GM19023 (cell line): ENCODE measurements at regions not wholly inside any gene's neighbourhood (a gene's known extent, or its start where the extent isn't known, plus 50 kb on each side); places are given as distances from the start of the nearest gene placed in this dataset.

ENCODE experiments used
- ATAC-seq: cut with Tn5 transposase; IDR thresholded peaks from one replicate; pipeline ENCODE4 v1.9.1; 2021; ENCODE audit warnings: mild to moderate bottlenecking, moderate library complexity; ENCODE audit not compliant: unreplicated experiment

DNA sequence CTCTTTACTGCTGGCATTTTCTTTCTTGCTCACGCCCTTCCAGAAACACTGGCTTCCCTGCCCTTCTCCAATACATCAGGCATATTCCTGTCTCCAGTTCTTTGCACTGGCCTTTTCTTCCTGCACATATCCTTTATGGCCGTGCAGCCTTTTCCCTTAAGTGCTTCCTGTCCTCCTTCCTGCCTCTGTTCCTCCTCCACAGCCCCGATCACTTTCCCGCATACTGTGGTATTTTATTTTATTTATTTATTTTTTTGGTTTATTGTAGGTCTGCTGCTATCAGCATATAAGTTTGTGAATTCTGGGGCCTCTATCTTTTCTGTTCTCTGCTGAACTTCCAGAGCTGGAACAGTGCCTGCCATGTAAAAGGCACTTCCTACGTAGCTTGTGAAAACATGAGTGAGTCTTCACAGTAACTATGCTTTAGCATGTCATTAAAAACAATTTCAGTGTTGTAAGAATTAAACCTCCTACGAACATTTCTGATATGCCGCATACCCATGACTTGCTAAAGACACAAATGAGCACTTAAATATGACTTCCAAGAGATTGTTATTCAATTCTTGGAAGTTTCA lies 289.1 kb downstream of the TRIB2 start:
- no peak for ATAC-seq

DNA sequence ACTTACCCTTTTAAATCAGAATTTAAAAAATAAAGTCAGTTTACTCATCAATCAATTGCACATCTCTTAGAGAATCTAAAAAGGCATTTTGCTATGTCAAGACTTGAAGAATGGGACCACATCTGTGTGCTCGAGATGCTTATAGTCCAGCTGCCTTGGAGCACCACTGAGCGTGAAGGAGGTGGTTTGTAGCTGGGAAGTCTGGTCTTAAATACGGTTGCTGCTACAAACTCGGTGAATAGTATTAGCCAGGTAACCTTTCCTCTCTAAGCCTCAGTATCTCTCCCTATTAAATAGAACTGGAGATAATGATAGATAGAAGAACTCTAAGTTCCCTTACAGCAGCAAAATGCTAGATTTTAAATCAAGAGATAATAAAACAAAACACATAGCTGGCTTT lies 289.7 kb downstream of the TRIB2 start:
- ATAC-seq: no peak

DNA sequence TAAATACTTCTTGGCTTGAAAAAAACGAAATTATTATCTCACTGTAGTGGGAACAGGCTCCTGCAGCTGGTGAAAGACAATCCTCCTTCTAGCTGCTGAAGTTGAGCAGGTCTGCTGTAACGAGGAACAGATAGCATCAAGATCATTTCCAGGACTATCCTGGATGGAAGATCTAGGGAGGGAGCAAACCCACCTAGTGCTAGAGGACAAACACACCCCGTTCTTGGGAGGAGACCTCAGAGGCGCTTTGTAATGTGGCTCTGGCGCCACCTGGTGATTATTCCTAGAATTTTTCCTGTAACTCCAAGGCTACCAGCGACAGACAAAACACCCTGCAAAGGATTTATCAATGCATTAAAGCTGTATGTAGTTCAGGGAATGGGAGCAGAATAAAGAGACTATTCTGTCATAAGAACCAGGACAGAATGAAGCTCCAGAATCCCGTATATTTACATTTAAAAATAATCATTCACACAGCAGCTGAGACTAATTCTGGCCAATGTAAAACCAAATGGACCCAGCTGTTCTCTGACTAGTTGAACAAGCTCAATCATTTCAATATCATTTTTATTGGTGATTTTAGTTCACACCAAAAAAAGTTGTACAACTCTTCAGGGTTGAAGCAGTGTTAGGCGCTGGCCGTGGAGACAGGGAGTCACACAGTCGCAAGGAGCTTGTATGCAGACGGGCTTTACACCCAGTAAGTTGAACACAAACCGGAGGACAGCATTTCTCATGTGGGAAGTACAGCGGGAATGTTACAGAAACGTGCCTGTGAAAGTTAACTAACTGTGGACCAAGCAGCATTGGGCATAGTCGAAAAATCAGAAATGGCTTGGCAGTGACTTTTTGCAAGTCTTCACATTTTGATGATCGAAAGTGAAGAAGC lies 290.3 kb downstream of the TRIB2 start:
- ATAC-seq: peak; percentile 78

DNA sequence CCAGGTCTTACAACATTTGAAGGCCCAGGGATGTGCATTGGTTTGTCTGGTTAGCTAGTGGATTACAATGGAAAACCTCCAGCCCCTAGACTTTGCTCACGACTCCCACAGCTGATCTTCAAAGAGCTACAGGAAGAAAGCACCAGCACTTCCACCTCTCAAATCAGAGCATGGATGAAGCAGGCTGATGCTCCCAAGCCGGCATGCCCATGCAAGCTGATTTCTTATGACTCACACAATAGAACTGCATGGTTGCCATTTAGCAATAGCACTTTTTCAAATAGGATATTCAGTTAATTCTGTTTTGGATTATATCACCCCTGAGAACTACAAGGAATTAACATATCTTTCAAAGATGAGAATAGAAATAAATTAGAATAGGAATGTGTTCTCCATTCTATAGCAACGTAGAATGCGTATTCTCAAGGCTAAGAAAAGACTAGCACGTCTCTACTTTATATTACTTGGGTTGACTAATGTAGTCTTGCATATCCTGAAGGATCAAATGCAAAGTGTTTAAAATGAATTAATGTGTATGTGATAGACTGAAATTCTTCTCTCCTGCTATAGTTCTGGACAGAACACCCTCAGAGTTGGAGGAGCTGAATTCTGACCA lies 292.4 kb downstream of the TRIB2 start:
- ATAC-seq: no peak

DNA sequence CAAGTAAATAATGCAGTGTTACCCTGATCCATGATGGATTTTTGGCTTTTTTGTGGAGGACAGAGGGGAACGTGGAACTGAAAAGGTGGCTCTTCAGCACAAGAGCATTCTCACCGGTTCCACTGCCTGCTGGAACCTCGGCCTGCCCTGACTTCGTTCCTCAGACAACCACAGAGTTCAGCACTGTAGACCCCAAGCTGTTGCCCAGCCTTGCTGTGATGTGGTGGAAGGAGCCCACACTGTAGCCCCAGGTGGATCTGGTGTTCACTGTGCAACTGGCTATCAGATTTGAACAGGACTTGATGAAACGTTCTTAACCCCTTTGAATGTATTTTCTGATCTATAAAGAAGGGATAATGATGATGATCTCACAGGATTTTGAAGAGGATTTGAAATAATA lies 293.5 kb downstream of the TRIB2 start:
- no peak for ATAC-seq

DNA sequence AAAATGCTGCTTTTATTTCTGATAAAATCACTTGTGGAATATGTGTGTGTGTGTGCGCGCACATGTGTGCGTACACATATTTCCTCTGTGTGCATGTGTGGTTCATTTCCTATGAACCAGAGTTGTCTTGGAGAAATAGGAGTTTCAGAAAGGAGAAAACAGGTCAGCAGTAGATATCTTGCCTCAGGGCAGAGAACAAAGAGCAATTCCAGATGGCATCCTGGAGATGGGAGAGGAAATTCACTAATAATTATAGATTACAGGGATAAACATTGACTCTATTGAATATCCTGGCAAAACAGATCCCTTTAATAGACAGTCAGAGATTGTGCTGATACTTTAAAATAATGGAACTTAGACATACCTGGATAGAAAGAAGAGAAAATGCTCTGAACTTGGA lies 298.0 kb downstream of the TRIB2 start:
- ATAC-seq: no peak

DNA sequence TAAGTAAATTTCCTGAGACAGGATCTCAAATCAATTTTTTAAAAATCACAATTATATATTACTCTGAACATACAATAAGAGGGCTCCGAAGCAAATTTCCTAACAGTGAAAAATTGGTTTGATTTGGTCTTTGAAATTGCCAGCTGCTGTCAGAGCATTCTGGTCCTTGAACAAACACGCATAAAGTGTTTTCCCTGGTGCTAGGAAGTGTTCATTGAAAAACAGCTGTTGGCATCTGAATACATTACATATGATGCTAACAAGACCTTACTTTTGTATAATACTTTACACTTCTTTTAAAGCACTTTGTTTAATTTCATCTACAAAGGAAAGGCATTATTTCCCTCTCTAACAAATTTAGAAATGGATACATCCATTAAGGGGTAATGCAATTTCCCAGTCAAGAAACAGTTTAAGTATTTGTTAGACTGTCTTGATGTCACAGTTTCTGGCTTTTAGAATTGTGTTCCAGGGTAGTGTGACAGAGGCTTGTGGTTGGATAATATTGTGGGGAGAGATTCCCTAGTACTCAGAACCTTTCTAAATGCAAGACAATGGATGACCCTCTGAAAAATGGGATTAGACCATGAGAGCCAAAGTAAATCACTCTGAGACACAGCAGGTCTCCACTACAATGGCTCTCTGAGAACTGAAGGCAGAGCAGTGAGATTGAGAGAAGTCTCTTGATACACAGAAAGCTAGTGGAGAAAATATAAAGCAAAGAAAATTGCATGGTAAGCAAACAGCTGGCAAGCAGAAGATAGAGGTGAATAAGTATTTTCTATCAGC lies 299.0 kb downstream of the TRIB2 start:
- no peak for ATAC-seq

DNA sequence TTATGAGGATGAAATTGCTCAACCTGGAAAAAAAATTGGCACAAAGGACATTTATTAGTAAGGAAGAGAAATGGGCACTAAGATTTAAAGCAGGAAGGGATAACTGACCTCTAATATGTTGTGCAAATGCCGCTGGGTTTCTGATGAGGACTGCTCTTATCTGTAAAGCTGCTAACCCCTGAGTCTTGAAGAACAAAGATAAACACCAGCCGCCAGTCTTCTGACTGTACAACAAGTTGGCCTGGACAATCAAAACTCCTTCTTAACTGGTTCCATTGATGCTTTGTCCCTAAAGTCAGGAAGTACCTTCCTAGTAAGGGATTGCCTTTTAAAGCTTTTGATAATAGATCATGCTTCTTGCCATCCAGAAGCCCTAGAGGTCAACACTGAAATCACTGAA lies 301.8 kb downstream of the TRIB2 start:
- ATAC-seq: no peak

DNA sequence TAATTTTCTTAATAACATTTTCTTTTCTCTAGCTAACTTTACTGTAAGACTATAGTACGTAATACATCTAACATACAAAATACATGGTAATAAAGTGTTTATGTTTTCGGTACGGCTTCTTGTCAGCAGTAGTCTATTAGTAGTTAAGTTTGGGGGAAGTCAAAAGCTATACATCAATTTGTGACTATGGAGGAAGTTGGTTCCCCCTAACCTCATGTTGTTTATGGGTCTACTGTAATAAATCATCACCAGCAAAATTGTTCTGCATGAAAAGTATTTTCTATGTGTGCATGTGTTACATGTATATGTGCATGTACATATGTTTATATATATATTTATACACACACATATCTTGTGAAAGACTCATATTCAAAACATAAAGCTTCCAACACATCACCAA lies 303.0 kb downstream of the TRIB2 start:
- no peak for ATAC-seq

DNA sequence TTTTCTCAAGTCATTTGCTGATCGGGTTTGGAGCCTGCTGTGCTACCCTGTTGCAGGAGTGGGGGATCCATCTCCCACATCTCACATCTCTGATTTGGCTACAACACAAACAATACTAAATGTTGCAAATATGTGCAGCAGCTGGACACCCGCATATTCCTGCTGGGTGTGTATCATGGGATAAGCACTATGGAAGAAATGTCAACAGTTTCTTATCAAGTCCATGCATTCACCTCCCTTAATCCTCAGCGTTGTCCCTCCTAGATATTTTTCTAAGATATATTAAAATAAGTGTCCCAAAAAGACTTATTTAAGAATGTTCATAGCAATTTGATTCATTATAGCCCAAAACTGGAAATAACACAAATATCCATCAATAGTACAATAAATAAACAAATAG lies 303.7 kb downstream of the TRIB2 start:
- ATAC-seq: no peak

DNA sequence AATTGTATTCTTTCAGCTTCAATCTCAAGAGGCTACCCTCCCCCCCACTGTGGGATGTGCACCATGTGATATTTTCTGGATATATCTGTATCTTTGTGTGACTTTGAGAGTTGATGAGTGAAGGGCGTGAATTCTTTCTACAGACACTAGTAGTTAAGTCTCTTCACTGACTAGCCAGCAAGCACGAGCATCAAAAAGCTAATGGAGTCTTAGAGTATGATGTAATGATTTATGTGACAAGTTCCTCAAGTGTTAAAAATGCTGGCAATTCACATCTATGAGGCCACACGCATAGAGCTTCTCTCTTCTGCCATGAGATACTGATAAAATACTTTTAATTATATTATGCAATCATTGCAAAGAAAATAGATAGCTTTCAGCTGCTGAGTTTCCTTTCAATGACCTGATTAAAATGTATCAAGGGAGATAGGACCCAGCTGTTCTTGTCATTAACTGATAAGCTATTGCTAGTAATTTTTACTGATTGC lies 304.8 kb downstream of the TRIB2 start:
- ATAC-seq: no peak

DNA sequence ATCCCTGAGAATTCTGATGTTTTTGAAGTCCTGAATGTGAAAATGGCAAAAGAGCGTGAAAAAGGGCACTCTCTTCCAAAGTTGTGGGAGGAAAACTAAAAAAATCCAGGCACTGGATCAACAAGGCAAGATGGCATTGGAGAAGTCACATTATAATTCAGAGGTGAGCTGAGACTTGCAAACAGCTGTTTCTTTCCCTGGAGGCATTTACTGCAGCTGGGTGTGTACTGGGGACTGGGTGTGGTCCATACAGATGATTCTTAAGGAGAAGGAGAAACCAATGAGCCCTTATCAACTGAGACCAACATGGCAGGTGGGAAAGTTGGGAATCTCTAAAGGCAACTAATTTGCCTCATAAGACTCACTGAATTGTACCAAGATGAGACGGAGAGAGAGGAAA lies 313.9 kb downstream of the TRIB2 start:
- ATAC-seq: no peak

DNA sequence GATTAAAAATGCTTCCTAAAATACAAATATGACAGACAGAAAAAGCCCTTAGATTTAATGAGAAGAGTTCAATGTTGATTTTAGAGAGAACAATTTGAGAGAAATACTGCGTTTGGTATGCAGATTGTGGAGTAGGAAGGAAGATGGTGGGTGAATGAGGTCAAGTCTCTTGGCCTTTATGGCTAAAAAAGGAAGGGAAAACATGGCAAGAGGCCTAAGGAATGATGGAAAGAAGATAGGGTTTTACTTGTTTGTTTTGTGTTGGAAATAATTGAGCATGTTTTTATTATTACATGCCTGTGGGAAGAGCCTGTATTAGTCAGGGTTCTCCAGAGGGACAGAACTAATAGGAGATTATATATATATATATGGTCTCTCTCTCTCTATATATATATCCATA lies 318.1 kb downstream of the TRIB2 start:
- ATAC-seq: no peak

DNA sequence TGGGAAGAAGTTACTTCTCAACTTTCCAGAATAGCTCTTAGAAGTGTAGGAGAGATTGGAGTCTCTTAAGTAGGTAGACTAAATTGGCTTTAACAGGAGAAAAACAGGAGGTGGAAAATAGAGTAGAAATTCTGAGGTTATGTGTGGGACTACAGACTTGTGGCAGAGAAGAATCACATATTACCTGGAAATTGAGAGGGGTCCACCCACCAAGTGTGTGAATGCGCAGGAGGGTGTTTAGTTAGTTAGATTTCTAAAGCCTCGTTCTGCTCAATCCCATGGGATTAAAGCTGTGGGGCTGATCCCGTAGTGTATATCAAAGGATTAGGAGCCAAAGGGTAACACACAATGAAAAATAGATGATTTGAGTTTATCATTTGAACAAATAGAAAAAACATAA lies 319.1 kb downstream of the TRIB2 start:
- ATAC-seq: no peak

DNA sequence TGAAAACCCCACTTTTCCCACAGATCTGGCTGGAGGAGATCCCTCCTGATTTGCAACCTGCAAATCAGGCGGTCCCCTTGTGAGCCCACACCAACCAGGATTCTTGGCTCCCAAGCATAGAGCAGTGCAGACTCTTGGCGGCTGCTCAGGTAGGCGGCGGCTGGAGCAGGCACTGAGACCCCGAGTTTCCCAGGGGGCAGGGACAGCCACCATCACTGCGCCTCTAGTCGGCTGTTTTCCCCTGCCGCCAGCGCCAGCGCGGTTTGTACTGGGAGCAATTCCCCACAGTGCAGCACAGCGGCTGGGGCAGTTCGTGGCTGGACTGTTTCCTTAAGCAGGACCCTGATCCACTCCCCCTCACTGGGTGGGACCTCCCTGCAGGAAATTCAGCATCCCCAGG lies 323.3 kb downstream of the TRIB2 start:
- ATAC-seq: no peak

DNA sequence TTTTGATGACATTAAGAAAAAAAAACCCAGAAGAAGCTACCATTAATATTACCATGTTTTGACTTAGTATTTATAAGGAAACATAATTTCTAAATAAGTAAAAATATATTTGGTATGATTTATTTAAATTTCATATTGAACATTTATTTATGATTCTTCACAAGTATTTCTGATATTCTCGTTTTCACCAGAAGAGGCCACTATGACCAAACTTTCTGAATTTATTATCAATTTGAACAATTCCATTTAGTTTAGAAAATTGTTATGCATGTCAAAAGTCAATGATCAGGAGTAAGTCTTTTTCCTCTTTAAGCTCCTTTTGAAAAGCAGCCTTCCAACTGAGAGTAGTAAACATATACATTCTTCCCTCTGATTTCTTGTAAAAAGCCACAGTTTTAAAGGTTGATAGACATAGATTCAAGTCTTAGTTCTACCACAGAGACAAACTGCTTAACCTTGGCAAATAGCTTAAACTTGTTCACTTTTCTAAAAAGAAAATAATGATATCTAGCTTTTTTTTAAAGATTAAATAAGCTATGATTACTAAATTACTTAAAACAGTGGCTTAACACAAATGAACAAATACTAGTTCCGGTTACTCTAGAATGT lies 329.9 kb downstream of the TRIB2 start:
- no peak for ATAC-seq

DNA sequence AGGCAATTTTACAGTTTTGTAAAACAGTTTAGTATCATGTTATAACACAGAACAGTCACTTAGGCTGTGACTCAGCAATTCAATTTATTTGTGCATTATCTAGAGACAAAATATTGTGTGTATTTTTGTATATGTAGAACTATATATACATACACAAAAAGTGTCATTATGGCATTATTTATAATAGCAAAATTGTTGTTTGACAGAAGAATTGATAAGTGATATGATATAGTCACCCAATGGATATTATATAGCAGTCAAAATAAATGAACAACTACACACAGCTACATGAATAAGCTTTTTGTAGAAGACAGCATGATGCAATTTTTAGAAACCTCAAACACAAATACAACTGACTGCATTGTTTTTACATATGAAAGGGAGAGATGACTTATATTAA lies 334.0 kb downstream of the TRIB2 start:
- no peak for ATAC-seq

DNA sequence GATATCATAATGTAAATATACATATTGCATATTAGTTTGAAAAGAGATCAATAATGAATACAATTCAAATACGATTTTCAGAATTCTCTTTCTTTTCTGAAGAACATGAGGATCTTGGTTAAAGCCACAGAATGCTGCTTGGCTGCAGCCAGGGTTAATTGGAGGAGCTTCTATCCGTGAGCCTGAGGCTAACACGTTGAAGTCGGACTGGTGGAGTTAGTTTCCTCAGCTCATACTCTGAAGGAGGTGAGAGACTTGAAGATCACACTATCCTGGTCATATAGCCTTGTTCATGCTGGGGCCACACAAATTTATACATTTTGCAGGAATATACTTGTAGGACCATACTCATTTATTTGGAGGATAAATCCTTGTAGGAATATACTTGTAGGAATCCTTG lies 335.8 kb downstream of the TRIB2 start:
- ATAC-seq: no peak

DNA sequence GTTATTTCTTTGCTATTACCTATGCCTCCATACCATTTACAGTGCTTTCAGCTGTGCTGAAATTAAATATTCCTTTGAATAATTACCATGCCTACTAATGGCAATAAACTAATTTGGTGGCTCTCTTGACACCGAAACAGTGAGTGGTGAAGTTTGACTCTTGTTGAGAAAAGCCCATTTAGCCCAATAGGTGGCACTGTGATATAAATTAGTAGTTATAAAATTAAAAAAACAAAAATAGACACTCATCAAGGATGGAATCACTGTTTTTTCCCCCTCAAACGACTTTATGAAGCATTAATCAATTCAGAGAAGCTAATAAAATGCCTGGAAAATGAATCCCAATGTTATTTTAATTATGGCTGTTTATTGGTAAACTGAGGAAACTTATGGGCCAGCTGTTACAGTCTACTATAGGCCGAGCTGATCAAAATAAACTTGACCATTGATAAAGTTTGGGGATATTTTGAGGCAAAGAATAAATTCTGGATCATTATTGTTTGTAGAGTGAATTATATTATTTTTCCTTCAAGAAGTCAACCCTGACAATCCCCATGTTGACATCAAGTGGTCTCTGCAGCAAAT lies 339.6 kb downstream of the TRIB2 start:
- no peak for ATAC-seq

DNA sequence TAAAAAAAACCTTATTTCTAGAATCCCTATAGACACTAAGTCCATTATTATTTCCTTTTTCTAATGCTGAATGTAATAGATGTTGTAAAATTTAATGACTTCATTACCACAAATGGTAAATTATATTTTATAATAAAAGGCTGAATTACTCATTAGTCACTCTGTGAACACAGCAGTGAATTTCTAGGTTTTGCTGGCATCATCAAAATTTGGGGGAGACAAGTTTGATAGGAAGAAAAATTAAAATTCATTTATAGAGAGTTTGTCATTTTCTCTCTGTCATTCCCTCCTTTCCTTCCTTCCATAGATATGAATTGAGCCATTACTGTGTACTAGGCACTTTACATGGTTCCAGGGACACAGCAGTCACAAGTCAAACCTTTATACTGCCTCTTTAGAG lies 340.9 kb downstream of the TRIB2 start:
- no peak for ATAC-seq

DNA sequence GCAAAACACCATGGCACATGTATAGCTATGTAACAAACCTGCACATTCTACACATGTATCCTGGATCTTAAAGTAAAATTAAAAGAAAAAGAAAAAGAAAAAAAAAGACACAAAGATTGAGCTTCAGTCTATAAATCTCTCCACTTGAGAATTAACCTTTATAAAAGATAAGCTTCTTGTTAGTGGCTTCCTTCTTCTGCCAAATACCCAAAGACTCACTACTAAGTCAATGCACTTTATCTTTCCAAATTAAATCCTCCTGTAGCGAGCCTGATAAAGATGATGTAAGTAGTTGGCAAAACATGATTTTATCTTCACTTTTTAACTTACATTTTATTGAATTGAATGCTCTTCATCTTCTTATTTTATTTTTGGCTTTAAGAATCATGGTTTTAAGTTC lies 349.9 kb downstream of the TRIB2 start:
- no peak for ATAC-seq
